H9 (cell line): ENCODE measurements at regions not wholly inside any gene's neighbourhood (a gene's known extent, or its start where the extent isn't known, plus 50 kb on each side); places are given as distances from the start of the nearest gene placed in this dataset.

Source experiments
- DNase-seq: peaks from one replicate; pipeline ENCODE4 v3.0.0-alpha.2; 2017
- H2AFZ ChIP-seq: one replicate; pipeline ENCODE4 v1.6.1; 2013; ENCODE audit warnings: mild to moderate bottlenecking, low read length, control low read depth, moderate library complexity
- H2AK5ac ChIP-seq: 2 replicates; pipeline ENCODE4 v1.6.1; 2013; ENCODE audit warnings: low read length, control low read depth, mixed read lengths; ENCODE audit not compliant: insufficient read length
- H2BK120ac ChIP-seq: one replicate; pipeline ENCODE4 v1.6.1; 2013; ENCODE audit warnings: low read depth, mild to moderate bottlenecking, low read length, control low read depth, inconsistent platforms; ENCODE audit not compliant: poor library complexity, severe bottlenecking
- H2BK12ac ChIP-seq: 2 replicates; pipeline ENCODE4 v1.6.1; 2013; ENCODE audit warnings: low read length, control low read depth, mixed read lengths, low read depth; ENCODE audit not compliant: insufficient read length
- H2BK15ac ChIP-seq: 2 replicates; pipeline ENCODE4 v1.6.1; 2013; ENCODE audit warnings: low read depth, low read length, control low read depth
- H2BK20ac ChIP-seq: one replicate; pipeline ENCODE4 v1.6.1; 2013; ENCODE audit warnings: low read depth, mild to moderate bottlenecking, low read length, control low read depth, inconsistent platforms; ENCODE audit not compliant: poor library complexity, severe bottlenecking
- H2BK5ac ChIP-seq: 2 replicates; pipeline ENCODE4 v1.6.1; 2013; ENCODE audit warnings: low read length, control low read depth, mixed read lengths; ENCODE audit not compliant: insufficient read length
- H3K14ac ChIP-seq: 2 replicates; pipeline ENCODE4 v1.6.1; 2013; ENCODE audit warnings: low read length, control low read depth; ENCODE audit not compliant: insufficient read depth
- H3K18ac ChIP-seq: 2 replicates; pipeline ENCODE4 v1.6.1; 2013; ENCODE audit warnings: low read depth, mild to moderate bottlenecking, mixed read lengths, low read length, control low read depth; ENCODE audit not compliant: insufficient read length
- H3K23ac ChIP-seq: 2 replicates; pipeline ENCODE4 v1.6.1; 2013; ENCODE audit warnings: low read length, control low read depth, mixed read lengths, low read depth; ENCODE audit not compliant: insufficient read length
- H3K23me2 ChIP-seq: 2 replicates; pipeline ENCODE4 v1.6.1; 2013; ENCODE audit warnings: low read depth, mild to moderate bottlenecking, mixed read lengths, low read length, control low read depth; ENCODE audit not compliant: insufficient read length, poor library complexity, severe bottlenecking
- H3K27ac ChIP-seq: 2 replicates; pipeline ENCODE4 v1.5.1; 2013; ENCODE audit warnings: low read length, control low read depth, mixed read lengths, low read depth; ENCODE audit not compliant: insufficient read length
- H3K27me3 ChIP-seq: 2 replicates; pipeline ENCODE4 v1.6.1; 2013; ENCODE audit warnings: low read length, control low read depth, inconsistent platforms; ENCODE audit not compliant: insufficient read depth
- H3K4ac ChIP-seq: 2 replicates; pipeline ENCODE4 v1.6.1; 2013; ENCODE audit warnings: low read depth, mild to moderate bottlenecking, control low read depth, inconsistent platforms, low read length, moderate library complexity
- H3K4me1 ChIP-seq: 2 replicates; pipeline ENCODE4 v1.6.1; 2013; ENCODE audit warnings: low read length, control low read depth, inconsistent platforms; ENCODE audit not compliant: insufficient read depth
- H3K4me2 ChIP-seq: 2 replicates; pipeline ENCODE4 v1.6.1; 2013; ENCODE audit warnings: low read length, control low read depth, mixed read lengths; ENCODE audit not compliant: insufficient read length, insufficient read depth
- H3K56ac ChIP-seq: 2 replicates; pipeline ENCODE4 v1.6.1; 2013; ENCODE audit warnings: low read depth, mild to moderate bottlenecking, mixed read lengths, low read length, control low read depth; ENCODE audit not compliant: insufficient read length
- H3K79me1 ChIP-seq: 2 replicates; pipeline ENCODE4 v1.6.1; 2013; ENCODE audit warnings: low read depth, mild to moderate bottlenecking, moderate library complexity, low read length, control low read depth, inconsistent platforms; ENCODE audit not compliant: insufficient read depth, poor library complexity, severe bottlenecking
- H3K79me2 ChIP-seq: 2 replicates; pipeline ENCODE4 v1.6.1; 2013; ENCODE audit warnings: low read length, control low read depth, inconsistent platforms; ENCODE audit not compliant: insufficient read depth
- H3K9ac ChIP-seq: 2 replicates; pipeline ENCODE4 v1.6.1; 2013; ENCODE audit warnings: low read length, control low read depth, mixed read lengths; ENCODE audit not compliant: insufficient read length; ENCODE audit errors: extremely low read depth
- H3K9me3 ChIP-seq: one replicate; pipeline ENCODE4 v1.6.1; 2013; ENCODE audit warnings: low read depth, low read length, inconsistent platforms; ENCODE audit not compliant: control insufficient read depth
- H3T11ph ChIP-seq: one replicate; pipeline ENCODE4 v1.6.1; 2013; ENCODE audit warnings: mild to moderate bottlenecking, low read length, control low read depth, inconsistent platforms
- H4K20me1 ChIP-seq: one replicate; pipeline ENCODE4 v1.6.1; 2013; ENCODE audit not compliant: control insufficient read depth, insufficient read length, insufficient read depth
- H4K5ac ChIP-seq: 2 replicates; pipeline ENCODE4 v1.6.1; 2013; ENCODE audit warnings: low read depth, mild to moderate bottlenecking, mixed read lengths, low read length, control low read depth; ENCODE audit not compliant: insufficient read length
- H4K8ac ChIP-seq: replicated peaks from 2 replicates; pipeline ENCODE4 v1.6.1; 2013; ENCODE audit warnings: low read length, control low read depth, mixed read lengths, low read depth; ENCODE audit not compliant: insufficient read length
- H4K91ac ChIP-seq: 2 replicates; pipeline ENCODE4 v1.6.1; 2013; ENCODE audit warnings: low read depth, mild to moderate bottlenecking, moderate library complexity, mixed read lengths, low read length, control low read depth; ENCODE audit not compliant: insufficient read length
- H3K27ac Mint-ChIP-seq, 3 experiments: 2 replicates in 2 of 3; 3 replicates in 1 of 3; pipeline ENCODE4 v1.8.0; 2020 to 2021; ENCODE audit warnings: mixed read lengths in 3 of 3, mild to moderate bottlenecking in 1 of 3, moderate library complexity in 1 of 3
- H3K27me3 Mint-ChIP-seq: 2 replicates; pipeline ENCODE4 v1.8.0; 2021; ENCODE audit warnings: low read depth, mild to moderate bottlenecking, moderate library complexity, mixed read lengths
- H3K36me3 Mint-ChIP-seq, 3 experiments: 2 replicates in 2 of 3; 3 replicates in 1 of 3; pipeline ENCODE4 v1.8.0; 2020 to 2021; ENCODE audit warnings: low read depth in 3 of 3, mixed read lengths in 3 of 3; ENCODE audit not compliant: insufficient read depth in 1 of 3
- H3K4me1 Mint-ChIP-seq, 2 experiments: 2 replicates each; pipeline ENCODE4 v1.8.0; 2020; ENCODE audit warnings: mixed read lengths in 2 of 2
- H3K4me3 Mint-ChIP-seq, 2 experiments: 2 replicates in 1 of 2; 3 replicates in 1 of 2; pipeline ENCODE4 v1.8.0; 2020 to 2021; ENCODE audit warnings: mild to moderate bottlenecking in 2 of 2, mixed read lengths in 2 of 2, moderate library complexity in 1 of 2
- H3K9me3 Mint-ChIP-seq, 2 experiments: 2 replicates in 1 of 2; 3 replicates in 1 of 2; pipeline ENCODE4 v1.8.0; 2020; ENCODE audit warnings: mild to moderate bottlenecking in 2 of 2, mixed read lengths in 2 of 2, moderate library complexity in 1 of 2
- CTCF ChIP-seq: fragments of 200-600 bp; sonication (generic); conservative IDR thresholded peaks from 3 replicates; pipeline ENCODE4 v1.8.0; 2021; ENCODE audit warnings: antibody characterized with exemption, mild to moderate bottlenecking
- WGBS: extraction: QIAGEN DNeasy Blood & Tissue Kit; methylation state at CpG from one replicate; pipeline ENCODE4 v1.1.7; 2013; ENCODE audit warnings: missing lambda C conversion rate, low lambda C conversion rate, mixed read lengths; ENCODE audit not compliant: insufficient read length; ENCODE audit errors: extremely low coverage; 5-methylcytosine and 5-hydroxymethylcytosine counted together

DNA sequence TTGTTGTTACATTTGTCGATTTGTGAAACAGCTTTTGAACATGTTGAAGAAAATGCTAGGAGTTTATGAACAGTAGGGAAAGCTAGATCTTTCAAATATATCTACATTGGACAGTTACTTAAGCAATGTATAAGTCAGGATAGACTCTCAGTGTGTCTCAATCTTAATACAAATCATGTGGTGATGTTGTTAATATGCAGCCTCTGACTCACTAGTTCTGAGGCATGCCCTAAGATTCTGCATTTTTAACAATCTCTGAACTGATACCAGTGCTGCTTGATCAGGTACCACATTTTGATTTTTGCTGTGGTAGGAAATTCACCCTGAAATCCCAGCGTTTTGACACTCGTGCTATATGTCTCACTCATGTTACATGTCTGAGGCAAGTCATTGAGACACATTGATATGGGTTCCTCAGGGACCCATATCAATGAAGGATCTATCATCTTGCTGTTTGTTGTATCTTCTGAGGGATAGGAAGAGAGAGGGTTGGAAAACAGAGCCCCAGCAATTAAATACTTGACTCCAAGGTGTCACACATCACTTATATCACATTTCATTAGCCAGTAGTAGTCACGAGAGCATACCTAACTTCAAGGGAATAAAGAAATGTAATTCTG is 597.9 kb downstream of the TAFA4 start:
- Histone ChIP-seq H4K8ac (no peak overlapping the region), H4K5ac (no peak overlapping the region), H3K27ac (no peak overlapping the region), H3K4me1 (no peaks in the 10 kb centered on the region), H3K18ac (no peak overlapping the region), H2BK15ac (no peak overlapping the region), H2BK20ac (no peak overlapping the region), H3T11ph (no peak overlapping the region), H3K79me1 (no peaks in the 10 kb centered on the region), H2AFZ (no peak overlapping the region), H4K20me1 (no peaks in the 10 kb centered on the region), H2BK12ac (no peak overlapping the region), H3K23ac (no peak overlapping the region), H4K91ac (no peak overlapping the region), H3K23me2 (no peaks in the 10 kb centered on the region), H2BK5ac (no peak overlapping the region), H3K4ac (no peak overlapping the region), H3K79me2 (no peaks in the 10 kb centered on the region), H3K4me2 (no peak overlapping the region), H3K9me3 (no peaks in the 10 kb centered on the region), H3K14ac (no peak overlapping the region), H3K27me3 (no peaks in the 10 kb centered on the region), H2AK5ac (no peak overlapping the region), H3K56ac (no peak overlapping the region), H3K9ac (no peak overlapping the region), H2BK120ac (no peak overlapping the region)
- H3K27ac Mint-ChIP-seq = no peak overlapping the region
- no peaks in the 10 kb centered on the region; a peak in 1 of 7 replicates for H3K36me3 Mint-ChIP-seq
- no peaks in the 10 kb centered on the region for H3K27me3 Mint-ChIP-seq
- no peaks in the 10 kb centered on the region for H3K4me1 Mint-ChIP-seq
- WGBS = no CpG with 5 or more reads among the region's 4 CpGs
- no peaks in the 10 kb centered on the region for H3K9me3 Mint-ChIP-seq
- no peak overlapping the region for H3K4me3 Mint-ChIP-seq
- no peak for TF ChIP-seq CTCF
- no peak for DNase-seq
